Adipocyte (in vitro differentiated cells): ENCODE measurements at regions not wholly inside any gene's neighbourhood (a gene's known extent, or its start where the extent isn't known, plus 50 kb on each side); places are given as distances from the start of the nearest gene placed in this dataset.
"Not testable (repeated sequence)": the region's sequence is repeated elsewhere in the genome, so short reads cannot be mapped to it uniquely, and the experiment has no call there.

Experiments used
- DNase-seq: peaks from one replicate; pipeline ENCODE4 v3.0.0-alpha.2; 2015; ENCODE audit warnings: low read depth
- H3K27me3 ChIP-seq: replicated peaks from 2 replicates; pipeline ENCODE4 v1.7.0; 2013; ENCODE audit warnings: mild to moderate bottlenecking, low read length, moderate library complexity; ENCODE audit not compliant: control insufficient read depth, insufficient read depth
- H3K36me3 ChIP-seq: 2 replicates; pipeline ENCODE4 v1.7.0; 2013; ENCODE audit warnings: low read length, mild to moderate bottlenecking, moderate library complexity; ENCODE audit not compliant: control insufficient read depth, insufficient read depth, severe bottlenecking
- H3K4me1 ChIP-seq: 2 replicates; pipeline ENCODE4 v1.7.0; 2013; ENCODE audit warnings: mild to moderate bottlenecking, low read length, moderate library complexity; ENCODE audit not compliant: control insufficient read depth, insufficient read depth
- H3K4me3 ChIP-seq: 2 replicates; pipeline ENCODE4 v1.7.0; 2013; ENCODE audit warnings: mild to moderate bottlenecking, low read length, moderate library complexity
- H3K9ac ChIP-seq: 2 replicates; pipeline ENCODE4 v1.7.0; 2013; ENCODE audit warnings: mild to moderate bottlenecking, low read length, moderate library complexity
- H3K9me3 ChIP-seq: 2 replicates; pipeline ENCODE4 v1.7.0; 2013; ENCODE audit warnings: mild to moderate bottlenecking, low read length, moderate library complexity; ENCODE audit not compliant: control insufficient read depth

GRCh38 chr5:111929867-111930266, 172.9 kb upstream of the NREP start:
- H3K4me3 ChIP-seq: no peak overlapping the region
- no peaks in the 10 kb centered on the region for H3K36me3 ChIP-seq
- H3K9ac ChIP-seq: peak overlapping the region; percentile 45
- peak; percentile 90 for DNase-seq
- peaks cover 64% of the 10 kb centered on the region for H3K4me1 ChIP-seq
- H3K27me3 ChIP-seq: no peaks in the 10 kb centered on the region
- peaks cover 6% of the 10 kb centered on the region for H3K9me3 ChIP-seq

- Histone ChIP-seq H3K27me3 (no peaks in the 10 kb centered on the region), H3K9me3 (peaks cover 6% of the 10 kb centered on the region), H3K4me3 (no peak overlapping the region), H3K4me1 (peaks cover 64% of the 10 kb centered on the region), H3K36me3 (no peaks in the 10 kb centered on the region), H3K9ac (peak overlapping the region; percentile 45)
- DNase-seq: no peak
These were observed 172.3 kb upstream of the NREP start for GRCh38 chr5:111929261-111929660.

- H3K36me3 ChIP-seq: no peaks in the 10 kb centered on the region
- no peak overlapping the region for H3K9ac ChIP-seq
- no peak for DNase-seq
- no peaks in the 10 kb centered on the region for H3K27me3 ChIP-seq
- peaks cover 6% of the 10 kb centered on the region for H3K9me3 ChIP-seq
- H3K4me1 ChIP-seq: peaks cover 64% of the 10 kb centered on the region
- no peak overlapping the region for H3K4me3 ChIP-seq
These were observed 171.5 kb upstream of the NREP start for GRCh38 chr5:111928511-111928910.

GRCh38 chr5:111927191-111927590, 170.2 kb upstream of the NREP start:
- Histone ChIP-seq H3K36me3 (no peaks in the 10 kb centered on the region), H3K9ac (no peak overlapping the region), H3K27me3 (no peaks in the 10 kb centered on the region), H3K9me3 (peaks cover 6% of the 10 kb centered on the region), H3K4me3 (no peak overlapping the region), H3K4me1 (peaks cover 53% of the 10 kb centered on the region)
- DNase-seq: no peak

GRCh38 chr5:111926026-111926425, 169.0 kb upstream of the NREP start:
- no peak for DNase-seq
- H3K9ac ChIP-seq: no peak overlapping the region
- peaks cover 44% of the 10 kb centered on the region for H3K4me1 ChIP-seq
- no peaks in the 10 kb centered on the region for H3K27me3 ChIP-seq
- H3K36me3 ChIP-seq: no peaks in the 10 kb centered on the region
- H3K9me3 ChIP-seq: no peaks in the 10 kb centered on the region
- H3K4me3 ChIP-seq: no peak overlapping the region

- no peak for DNase-seq
- Histone ChIP-seq H3K36me3 (no peaks in the 10 kb centered on the region), H3K9ac (no peak overlapping the region), H3K4me1 (peaks cover 8% of the 10 kb centered on the region), H3K4me3 (no peak overlapping the region), H3K9me3 (no peaks in the 10 kb centered on the region), H3K27me3 (no peaks in the 10 kb centered on the region)
These were observed 165.3 kb upstream of the NREP start for GRCh38 chr5:111922344-111922743.

- H3K4me3 ChIP-seq, H3K9ac ChIP-seq, H3K27me3 ChIP-seq, DNase-seq, H3K9me3 ChIP-seq, H3K36me3 ChIP-seq, H3K4me1 ChIP-seq: not testable (repeated sequence)
These were observed 164.7 kb upstream of the NREP start for GRCh38 chr5:111921691-111922090.

- Histone ChIP-seq H3K4me1 (no peaks in the 10 kb centered on the region), H3K9me3 (peaks cover 3% of the 10 kb centered on the region), H3K4me3 (no peak overlapping the region), H3K9ac (no peak overlapping the region), H3K36me3 (no peaks in the 10 kb centered on the region), H3K27me3 (no peaks in the 10 kb centered on the region)
- no peak for DNase-seq
These were observed 158.1 kb upstream of the NREP start for GRCh38 chr5:111914966-111915636.

GRCh38 chr5:111902436-111902835, 145.4 kb upstream of the NREP start:
- Histone ChIP-seq H3K9ac (no peak overlapping the region), H3K9me3 (peaks cover 22% of the 10 kb centered on the region), H3K27me3 (no peaks in the 10 kb centered on the region), H3K4me3 (no peak overlapping the region), H3K36me3 (no peaks in the 10 kb centered on the region), H3K4me1 (peaks cover 7% of the 10 kb centered on the region)
- peak; percentile 16 for DNase-seq

GRCh38 chr5:111901296-111901695, 144.3 kb upstream of the NREP start:
- Histone ChIP-seq H3K9me3 (peaks cover 22% of the 10 kb centered on the region), H3K9ac (no peak overlapping the region), H3K4me1 (peaks cover 7% of the 10 kb centered on the region), H3K27me3 (no peaks in the 10 kb centered on the region), H3K4me3 (no peak overlapping the region), H3K36me3 (no peaks in the 10 kb centered on the region)
- DNase-seq: no peak

GRCh38 chr5:111892949-111893348, 136.0 kb upstream of the NREP start:
- Histone ChIP-seq H3K27me3 (no peaks in the 10 kb centered on the region), H3K4me3 (no peak overlapping the region), H3K9me3 (peaks cover 19% of the 10 kb centered on the region), H3K4me1 (peaks cover 28% of the 10 kb centered on the region), H3K36me3 (no peaks in the 10 kb centered on the region), H3K9ac (peak overlapping the region; percentile 19)
- peak; percentile 44 for DNase-seq

GRCh38 chr5:111887706-111888105, 130.7 kb upstream of the NREP start:
- no peaks in the 10 kb centered on the region for H3K27me3 ChIP-seq
- peaks cover 29% of the 10 kb centered on the region for H3K4me1 ChIP-seq
- H3K36me3 ChIP-seq: no peaks in the 10 kb centered on the region
- peak overlapping the region; percentile 16 for H3K4me3 ChIP-seq
- no peak overlapping the region for H3K9ac ChIP-seq
- peaks cover 19% of the 10 kb centered on the region for H3K9me3 ChIP-seq
- DNase-seq: peak; percentile 55
